PC-3 (cell line): ENCODE measurements at regions not wholly inside any gene's neighbourhood (a gene's known extent, or its start where the extent isn't known, plus 50 kb on each side); places are given as distances from the start of the nearest gene placed in this dataset.

Experiments
- CTCF ChIP-seq: fragments of 300-600 bp; sonication (generic); conservative IDR thresholded peaks from 2 replicates; pipeline ENCODE4 v1.5.1; 2017; ENCODE audit warnings: antibody characterized with exemption, low read depth, mild to moderate bottlenecking, low read length
- EZH2 ChIP-seq: fragments of 300-600 bp; sonication (generic); IDR thresholded peaks from one replicate; pipeline ENCODE4 v1.6.1; 2017; ENCODE audit warnings: antibody characterized with exemption, mild to moderate bottlenecking, low read length; ENCODE audit not compliant: unreplicated experiment
- EZH2phosphoT487 ChIP-seq: fragments of 300-600 bp; sonication (generic); IDR thresholded peaks from 2 replicates; pipeline ENCODE4 v1.6.1; 2018; ENCODE audit warnings: mild to moderate bottlenecking, antibody characterized with exemption, low read length, borderline replicate concordance

DNA sequence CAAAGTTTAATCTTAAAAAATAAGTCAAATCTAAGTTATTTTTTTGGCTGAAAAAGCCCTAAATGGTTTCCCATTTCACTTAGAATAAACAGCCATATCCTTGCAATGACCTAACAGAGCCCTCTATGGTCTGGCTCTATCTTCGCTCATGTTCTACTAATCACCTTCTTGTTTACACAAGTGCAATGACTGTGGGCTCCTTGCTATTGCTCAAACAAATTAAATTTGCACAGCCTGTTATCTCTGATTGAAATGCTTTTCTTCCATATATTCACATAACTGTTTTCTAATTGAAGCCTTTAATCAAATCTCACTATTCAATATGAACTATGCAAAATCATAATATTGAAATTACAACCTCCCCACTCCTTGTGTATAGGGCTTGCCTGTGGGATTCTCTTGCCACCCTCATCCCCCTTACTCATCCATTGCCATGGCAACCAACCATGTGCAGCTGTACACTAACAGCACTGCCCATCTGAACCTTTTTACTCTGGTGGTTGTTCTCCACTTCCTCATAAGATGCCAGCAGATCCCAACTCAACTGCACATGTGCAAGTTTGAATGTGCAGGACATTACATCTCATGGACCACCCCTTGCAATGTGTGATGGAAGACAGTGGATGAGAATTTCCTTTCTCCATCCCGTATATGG, 1083.2 kb downstream of the SOCS6 start:
- TF ChIP-seq CTCF (no peak), EZH2phosphoT487 (no peak), EZH2 (no peak)
